Activated T-helper 9 cell treated with anti-CD3 and anti-CD28 coated beads, Interleukin-2, amount 50 U/mL, for 16 hours (primary cell): ENCODE measurements at regions not wholly inside any gene's neighbourhood (a gene's known extent, or its start where the extent isn't known, plus 50 kb on each side); places are given as distances from the start of the nearest gene placed in this dataset.
"Not testable (repeated sequence)": the region's sequence is repeated elsewhere in the genome, so short reads cannot be mapped to it uniquely, and the experiment has no call there.

ENCODE experiments used
- DNase-seq: peaks from one replicate; pipeline ENCODE4 v3.0.0-alpha.2; 2020; ENCODE audit warnings: low read depth

DNA sequence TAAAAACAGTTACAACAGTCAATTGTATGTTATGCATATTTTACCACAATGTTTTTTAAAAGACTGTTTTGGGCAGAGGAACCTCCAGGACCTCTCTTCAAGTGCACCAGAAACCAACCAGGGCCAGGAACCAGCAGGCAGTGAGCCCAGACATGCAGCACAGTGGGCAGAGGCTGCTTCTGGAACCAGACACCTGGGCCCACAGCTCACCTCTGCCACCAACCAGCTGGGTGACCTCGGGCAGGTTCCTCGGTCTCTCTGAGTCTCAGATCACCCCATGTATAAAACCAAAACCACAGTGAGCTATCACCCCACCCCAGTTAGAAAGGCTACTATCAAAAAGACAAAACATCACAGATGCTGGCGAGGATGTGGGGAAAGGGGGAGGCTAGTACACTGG, 161.0 kb downstream of the C16orf95 start:
- DNase-seq, result no peak

DNA sequence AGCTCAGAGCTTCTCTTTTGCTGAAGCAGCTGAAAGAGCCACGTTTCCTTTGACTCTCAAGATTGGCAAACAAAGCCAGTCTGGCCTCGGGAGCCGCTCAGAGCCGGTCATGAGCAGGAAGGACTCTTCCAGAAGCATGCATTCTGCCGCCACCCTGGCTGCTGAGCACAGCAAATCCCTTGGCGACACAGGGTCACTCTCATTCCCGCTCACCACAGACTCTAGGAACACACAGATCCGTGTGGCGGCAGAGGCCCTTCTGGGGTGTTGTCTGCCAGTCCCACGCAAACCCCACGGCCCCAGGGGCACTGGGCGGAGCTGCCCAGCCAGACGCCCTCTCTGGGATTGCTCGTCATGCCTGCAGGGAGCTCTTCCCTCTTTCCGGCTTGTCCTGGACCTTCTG, 157.0 kb downstream of the C16orf95 start:
- DNase-seq, result no peak

DNA sequence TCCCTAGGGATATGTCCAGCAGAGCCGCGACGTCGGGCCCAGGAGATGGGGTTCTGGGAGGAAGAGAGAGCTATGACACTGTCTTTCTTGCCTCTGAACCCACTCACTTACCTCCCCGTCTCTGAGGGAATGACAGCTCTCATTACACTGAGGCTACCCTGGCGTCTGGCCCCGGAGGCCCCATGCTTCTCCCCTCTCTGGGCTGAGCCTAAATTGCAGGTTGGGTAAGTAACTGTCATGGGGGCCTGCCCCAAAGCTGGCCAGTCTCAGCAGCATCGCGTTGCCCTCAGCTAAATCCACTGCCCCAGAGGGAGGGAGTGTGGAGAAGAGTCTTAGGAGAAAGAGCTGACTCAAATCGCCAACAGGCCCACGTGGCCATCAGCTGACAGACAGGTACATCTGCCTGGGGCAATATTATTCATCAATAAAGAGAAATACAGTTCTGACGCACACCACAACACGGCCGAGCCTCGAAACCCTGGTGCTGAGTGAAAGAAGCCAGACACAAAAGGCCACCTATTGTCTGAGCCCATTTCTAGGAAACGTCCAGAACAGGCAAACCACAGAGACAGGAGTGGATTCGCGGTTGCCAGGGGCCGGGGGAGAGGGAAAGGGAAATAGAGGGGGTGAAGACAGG, 156.4 kb downstream of the C16orf95 start:
- no peak for DNase-seq

DNA sequence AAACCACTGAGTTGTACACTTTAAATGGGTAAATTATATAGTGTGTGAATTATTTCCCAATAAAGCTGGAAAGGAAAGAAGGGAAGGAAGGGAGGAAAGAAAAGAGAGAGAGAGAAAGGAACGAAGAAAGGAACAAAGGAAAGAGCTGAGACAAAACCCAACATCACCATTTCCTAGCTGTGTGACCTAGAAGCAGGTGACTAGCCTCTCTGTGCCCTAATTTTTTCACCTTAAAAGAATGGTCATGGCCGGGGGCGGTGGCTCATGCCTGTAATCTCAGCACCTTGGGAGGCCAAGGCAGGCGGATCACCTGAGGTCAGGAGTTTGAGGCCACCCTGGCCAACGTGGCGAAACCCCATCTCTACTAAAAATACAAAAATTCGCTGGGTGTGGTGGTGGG, 155.8 kb downstream of the C16orf95 start:
- DNase-seq, result not testable (repeated sequence)

DNA sequence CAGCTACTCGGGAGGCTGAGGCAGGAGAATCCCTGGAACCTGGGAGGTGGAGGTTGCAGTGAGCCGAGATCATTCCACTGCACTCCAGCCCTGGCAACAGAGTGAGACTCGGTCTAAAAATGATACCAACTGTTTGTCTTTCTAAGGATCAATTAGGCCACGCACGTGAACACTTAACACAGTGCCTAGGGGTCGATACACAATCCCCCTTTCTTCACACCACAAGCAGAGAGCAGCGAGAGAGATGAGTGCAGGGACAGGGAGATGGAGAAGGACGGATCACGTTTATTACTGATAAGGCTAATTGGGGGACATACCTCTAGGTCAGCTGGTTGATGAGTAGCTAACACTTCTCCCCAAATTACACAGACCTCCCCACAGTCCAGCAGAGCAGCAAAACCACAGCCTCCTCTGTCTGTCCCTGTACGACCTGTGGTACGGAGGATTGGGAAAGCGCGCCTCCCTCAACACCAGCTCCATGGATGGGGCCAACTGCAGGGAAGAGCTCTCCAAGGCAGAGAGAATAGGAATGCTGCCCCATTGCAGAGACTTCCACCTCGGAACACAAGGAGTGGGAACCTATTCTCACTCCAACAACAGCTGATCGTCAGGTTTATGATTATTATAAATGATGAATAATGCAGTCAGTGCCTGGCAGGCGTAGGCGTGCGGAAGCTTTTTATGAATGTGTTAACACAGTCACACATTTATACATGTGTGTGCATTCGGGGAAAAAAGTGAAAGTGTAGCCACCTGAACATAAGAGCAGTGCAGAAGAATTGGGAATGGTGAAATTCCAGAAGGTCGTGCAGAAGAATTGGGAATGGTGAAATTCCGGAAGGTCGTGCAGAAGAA, 155.1 kb downstream of the C16orf95 start:
- no peak for DNase-seq

DNA sequence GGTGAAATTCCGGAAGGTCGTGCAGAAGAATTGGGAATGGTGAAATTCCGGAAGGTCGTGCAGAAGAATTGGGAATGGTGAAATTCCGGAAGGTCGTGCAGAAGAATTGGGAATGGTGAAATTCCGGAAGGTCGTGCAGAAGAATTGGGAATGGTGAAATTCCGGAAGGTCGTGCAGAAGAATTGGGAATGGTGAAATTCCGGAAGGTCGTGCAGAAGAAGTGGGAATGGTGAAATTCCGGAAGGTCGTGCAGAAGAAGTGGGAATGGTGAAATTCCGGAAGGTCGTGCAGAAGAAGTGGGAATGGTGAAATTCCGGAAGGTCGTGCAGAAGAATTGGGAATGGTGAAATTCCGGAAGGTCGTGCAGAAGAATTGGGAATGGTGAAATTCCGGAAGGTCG, 154.4 kb downstream of the C16orf95 start:
- DNase-seq, result not testable (repeated sequence)

DNA sequence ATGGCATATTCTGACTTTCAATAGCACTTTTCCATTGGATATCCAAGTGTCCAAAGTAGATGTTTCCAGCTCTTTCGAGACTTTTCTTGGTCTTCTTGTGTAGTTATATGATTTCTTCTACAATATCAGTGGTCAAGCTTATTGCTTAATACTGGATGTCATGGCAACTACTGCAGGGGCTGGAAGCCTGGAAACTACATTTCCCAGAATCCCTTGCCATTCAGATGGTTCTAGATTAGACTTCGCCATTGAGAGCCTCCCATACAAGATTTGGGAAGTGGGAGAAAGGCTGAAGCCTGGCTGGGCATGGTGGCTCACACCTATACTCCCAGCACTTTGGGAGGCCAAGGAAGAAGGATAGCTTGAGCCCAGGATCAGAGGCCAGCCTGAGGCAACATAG, 153.6 kb downstream of the C16orf95 start:
- no peak for DNase-seq

DNA sequence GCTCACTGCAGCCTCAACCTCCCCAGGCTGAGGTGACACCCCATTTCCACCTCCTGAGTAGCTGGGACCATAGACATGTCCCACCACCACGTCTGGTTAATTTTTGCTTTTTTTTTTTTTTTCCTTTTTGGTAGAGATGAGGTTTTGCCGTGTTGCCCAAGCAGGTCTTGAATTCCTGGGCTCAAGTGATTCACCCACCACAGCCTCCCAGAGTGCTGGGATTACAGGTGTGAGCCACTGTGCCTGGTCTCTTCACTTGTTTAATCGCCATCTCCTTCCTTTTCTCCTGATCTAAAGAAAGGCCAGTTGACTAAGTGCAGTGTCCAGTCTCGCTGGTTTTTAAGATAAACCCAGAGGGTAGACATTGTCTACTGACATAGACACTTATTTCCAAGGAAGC, 152.0 kb downstream of the C16orf95 start:
- no peak for DNase-seq

DNA sequence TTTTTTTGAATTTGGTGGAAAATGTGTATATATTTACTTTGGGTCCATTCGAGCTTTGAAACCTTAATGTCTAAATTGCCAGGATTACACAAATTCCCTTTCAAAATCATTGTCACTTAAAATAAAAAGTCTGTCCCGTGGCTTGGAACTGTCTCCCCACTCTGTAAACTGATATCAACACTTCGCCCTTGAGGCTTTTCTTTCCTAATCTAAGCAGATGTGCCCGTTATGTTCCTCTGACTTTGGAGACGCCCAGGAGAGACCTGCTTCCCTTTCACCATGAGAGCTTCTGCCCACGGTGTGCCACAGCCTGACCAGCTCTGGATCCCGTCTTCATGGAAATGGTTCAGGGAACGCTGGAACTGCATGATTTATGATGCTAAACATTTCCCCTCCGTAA, 151.3 kb downstream of the C16orf95 start:
- no peak for DNase-seq

DNA sequence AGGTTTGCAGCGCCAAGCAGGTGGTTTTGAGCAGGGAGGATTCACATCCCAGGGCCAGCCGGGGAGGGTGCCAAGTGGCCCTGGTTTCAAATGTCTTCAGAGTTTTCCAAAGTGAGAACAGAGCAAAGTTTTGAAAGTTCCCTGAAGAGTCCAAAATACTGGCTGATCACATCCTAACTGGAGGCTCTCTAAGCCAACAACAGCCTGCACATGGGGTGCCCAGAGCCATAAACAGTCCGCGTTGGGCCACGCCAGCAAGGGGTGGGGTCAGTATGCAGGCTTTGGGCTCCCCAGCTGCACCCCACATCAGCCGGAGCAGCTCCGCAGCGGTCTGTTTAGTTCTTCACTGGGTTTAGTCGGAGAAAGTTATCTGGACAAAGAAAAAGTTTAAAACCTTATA, 150.9 kb downstream of the C16orf95 start:
- no peak for DNase-seq

DNA sequence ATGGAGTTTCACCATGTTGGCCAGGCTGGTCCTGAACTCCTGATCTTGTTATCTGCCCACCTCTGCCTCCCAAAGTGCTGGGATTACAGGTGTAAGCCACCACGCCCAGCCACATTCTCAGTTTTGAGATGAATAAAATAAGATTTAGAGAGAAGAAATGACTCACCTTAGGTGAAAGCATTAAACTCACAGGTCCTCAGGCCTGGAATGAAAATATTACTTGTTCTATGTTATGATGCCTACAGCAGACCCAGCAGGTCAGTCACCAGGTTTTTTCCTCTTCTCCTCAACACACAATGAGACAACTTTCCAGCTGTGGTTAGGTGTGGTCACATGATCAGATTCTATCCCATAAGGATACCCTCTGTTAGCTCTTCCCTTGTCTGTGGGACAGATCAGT, 150.3 kb downstream of the C16orf95 start:
- DNase-seq, result no peak

DNA sequence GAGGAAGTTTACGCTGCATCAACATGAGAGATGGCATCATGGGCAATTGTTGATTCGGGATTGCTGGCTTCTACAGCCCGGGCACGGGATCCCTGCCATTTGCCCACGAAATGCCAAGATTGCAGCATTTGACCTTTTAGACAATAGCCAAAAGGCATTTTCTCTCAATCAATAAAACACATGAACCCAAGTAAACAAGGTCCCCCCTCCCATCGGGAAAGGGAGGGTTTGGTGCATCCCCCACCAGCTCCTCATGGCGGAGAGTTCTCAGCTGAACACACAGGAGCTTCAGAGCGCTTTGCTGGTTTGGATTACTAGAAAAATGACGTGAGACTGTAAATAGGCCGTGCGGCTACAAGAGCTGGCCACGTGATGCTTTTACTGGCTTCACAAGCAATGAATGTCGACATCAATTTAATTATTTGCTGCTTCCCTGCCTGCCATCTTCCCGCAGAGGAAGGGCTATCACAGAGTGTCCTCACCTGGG, 147.6 kb downstream of the C16orf95 start:
- no peak for DNase-seq

DNA sequence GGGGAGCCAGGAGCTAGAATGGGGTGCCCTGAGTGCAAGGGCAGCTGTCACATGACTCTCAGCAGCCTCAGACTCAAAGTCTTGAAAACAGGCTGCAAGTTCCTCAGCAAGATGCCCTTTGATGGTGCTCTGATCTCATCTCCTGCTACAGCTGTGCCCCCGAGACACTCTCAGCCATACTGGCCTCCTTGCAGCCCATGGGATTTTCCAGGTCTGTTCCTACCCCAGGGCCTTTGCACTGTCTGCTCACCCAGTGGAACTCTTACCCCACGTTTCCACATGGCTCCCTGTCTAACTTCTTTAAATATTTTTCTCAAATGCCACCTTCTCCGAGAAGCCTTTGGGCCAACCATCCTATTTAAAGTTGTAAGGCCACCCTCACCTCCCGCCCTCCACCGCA, 146.9 kb downstream of the C16orf95 start:
- no peak for DNase-seq

DNA sequence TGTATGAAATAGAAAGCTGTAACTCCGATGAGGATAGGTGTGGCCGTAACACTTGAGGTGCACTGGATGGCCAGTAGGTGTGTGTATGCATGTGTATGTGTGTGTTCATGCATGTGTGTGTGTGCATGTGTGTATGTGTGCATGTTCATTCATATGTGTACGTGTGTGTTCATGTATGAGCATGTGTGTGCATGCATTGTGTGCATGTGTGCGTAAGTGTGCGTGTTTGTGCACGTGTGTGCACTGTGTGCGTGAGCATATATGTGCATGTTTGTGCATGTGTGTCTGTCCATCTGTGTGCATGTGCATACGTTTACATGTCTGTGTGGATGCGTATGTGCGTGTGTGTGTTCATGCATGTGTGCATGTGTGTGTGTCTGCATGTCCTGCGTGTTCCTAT, 145.5 kb downstream of the C16orf95 start:
- DNase-seq, result no peak

DNA sequence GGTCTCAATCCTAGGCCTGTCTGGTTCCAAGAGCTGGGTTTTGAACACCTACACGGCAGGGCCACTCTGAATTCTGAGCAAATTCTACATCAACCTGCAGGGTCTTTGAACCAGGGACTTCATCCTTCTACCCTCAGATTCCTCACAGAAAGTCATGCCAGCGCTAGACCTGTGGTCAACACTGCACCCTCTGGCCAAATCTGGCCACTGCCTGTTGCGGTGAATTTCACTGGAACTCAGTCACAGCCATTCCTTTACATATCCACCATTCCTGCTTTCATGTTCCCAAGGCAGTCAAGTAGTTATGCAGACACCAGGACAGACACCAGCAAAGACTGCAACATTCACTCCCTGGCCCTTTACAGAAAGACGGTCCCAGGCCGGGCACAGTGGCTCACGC, 144.6 kb downstream of the C16orf95 start:
- no peak for DNase-seq

DNA sequence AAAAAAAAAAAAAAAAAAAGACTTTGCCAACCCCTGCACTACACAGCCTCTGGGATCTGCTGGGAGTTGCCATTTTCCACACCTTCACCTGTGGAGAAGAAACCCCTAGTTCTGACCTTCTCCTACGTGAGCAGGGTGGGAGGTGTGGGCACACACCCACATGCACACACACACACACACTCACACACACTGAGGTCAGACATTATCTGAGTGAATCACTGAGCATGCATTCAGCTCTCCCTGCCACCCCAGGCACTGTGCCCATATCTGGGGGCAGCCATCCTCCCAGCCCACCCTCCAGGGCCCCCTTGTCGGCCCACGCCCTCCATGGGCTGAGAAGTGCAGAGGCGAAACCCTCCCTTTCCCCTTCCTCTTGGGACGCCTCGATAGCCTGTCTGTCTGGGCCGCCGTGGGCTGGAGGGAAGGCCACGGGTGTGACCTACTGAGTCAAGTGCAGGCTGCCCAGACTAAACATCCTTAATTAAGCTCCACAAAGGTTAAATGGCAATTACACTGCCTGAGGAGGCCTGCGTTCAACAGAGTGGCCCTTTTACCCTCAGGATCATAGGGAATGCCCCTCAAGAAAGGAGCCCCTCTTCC, 143.8 kb downstream of the C16orf95 start:
- DNase-seq, result no peak

DNA sequence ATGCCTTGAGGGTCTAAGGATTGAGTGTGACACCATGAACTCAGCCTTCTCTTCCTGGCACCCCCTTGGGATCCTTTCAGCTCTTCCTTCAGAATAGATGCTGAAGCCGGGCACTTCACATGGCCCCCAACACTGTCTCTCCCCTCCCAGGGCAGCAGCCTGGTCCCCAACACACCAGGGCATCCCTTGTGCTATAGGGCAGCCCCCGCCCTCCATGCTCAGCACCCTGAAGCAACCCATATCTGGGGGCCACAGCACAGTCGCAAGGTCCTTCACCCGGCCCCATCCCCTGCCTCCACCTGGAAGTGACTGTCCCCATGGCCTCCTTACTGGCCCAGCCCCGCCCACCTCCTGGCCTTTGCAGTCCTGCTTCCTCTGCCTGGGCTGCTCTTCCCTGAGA, 143.1 kb downstream of the C16orf95 start:
- no peak for DNase-seq

DNA sequence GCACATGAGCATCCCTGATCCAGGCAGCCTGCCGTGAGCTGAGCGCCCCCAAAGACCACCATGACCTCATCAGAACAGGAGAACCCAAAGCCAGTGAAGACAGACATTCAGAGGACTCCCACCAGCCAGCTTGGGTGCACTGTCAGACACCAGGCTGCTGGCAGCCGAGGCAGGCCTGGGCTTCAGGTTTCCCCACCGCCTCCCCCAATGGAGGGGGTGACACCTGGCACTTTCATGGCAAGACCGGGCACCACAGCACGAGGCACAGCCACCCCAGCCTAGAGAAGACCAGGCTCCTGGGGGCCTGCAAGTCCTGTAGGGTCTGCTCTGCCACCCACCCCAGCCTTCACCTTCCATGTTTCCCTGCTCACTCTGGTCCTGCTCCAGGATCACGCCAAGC, 140.5 kb downstream of the C16orf95 start:
- DNase-seq, result no peak

DNA sequence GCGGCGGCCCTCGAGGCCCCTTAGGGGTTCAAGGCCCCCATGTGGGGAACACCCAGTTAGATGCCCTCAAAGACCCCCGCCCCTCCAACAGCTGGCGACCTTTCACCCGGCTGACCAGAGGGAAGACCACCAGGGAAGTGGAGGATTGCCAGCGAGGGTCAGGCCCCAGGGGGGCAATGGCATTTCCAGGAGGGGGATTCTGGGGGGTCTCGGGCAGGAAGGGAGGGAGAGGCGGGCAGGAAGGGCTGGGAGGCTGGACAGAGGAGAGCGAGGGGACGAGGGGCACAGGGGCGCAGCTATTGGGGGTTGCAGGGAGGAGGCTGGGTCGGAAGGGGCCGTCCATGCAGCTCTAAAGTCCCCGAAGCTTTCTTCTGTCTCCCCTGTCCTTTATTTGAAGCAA, 139.5 kb downstream of the C16orf95 start:
- no peak for DNase-seq

DNA sequence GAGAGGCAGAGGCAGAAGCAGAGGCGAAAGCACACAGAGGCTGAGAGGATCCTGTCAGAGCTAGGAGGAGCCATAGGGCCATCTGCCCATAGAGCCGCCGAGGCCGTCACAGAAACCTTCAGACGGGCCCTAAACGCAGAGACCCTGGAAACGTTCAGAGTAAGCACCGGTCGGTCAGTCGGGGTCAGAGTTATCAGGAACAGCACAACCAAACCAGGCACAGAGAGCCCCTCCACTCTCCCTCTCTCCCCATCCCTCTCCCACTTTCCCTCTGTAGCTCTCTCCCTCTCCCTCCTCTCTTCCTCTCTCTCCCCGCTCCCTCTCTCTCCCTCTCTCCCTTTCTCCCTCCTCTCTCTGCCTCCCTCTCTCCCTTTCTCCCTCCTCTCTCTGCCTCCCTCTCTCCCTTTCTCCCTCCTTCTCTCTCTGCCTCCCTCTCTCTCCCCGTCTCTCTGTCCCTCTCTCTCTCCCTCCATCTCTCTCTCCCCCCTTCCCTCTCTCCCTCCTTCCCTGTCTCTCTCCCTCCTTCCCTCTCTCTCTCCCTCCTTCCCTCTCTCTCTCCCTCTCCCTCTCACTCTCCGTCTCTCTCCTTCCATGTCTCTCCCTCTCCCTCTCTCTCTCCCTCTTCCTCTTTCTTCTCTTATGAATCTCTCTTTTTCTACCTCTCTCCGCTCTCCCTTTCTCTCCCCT, 138.9 kb downstream of the C16orf95 start:
- no peak for DNase-seq

DNA sequence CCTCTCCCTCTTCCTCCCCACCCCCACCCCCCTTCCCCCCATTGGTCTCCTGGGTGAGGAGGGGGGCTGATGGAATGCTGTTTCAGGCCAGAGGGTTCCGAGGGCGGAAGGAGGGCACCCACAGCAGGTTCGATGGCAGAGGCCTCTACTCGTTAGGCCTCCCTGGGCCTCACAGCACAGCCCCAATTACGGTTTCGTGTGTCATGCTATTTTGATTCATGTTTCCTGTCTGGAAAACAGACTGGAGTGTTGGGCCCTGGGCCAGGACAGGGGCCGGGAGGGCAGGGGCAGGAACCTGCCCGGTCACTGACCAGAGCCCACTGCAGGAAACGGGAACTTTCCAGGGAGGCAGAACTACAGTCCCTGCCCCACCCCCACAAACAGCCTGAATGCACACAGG, 138.2 kb downstream of the C16orf95 start:
- no peak for DNase-seq

DNA sequence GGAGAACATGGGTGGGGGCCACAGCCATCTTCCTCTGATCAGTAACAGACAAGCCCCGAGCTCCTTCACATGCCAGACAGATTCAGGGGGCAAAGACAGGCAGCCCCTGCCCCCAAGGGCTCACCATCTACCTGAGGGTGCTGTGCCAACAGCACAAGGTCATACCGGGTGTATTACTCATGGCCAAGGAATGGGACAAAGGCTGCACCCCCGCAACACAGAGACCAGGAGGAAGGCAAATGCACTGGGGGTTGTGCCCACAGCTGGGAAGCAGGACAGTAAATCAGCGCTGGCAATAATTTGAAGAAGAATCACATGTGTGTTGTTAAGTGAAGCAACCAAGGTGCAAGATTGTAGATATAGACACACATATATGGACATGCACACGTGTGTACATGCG, 137.1 kb downstream of the C16orf95 start:
- no peak for DNase-seq

DNA sequence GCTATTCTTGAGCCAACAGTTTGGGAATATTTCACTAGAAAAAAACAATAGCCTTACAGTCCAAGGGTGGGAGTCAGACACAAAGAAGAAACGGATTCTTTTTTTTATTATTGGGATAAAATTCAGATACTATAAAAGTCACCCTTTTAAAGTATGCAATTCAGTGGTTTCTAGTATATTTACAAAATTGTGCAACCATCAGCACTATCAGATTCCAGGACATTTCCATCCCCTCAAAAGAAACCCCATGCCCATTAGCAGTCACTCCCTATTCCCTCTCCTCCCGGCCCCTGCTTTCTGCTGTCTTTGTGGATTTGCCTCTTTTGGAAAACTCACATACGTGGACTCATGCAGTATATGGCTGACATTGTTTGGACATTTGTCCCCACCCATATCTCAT, 134.4 kb downstream of the C16orf95 start:
- DNase-seq, result no peak
